HL-60/S4 treated with retinoic acid at 250 ng/mL for 4 days and 3 days (cell line): ENCODE measurements at regions not wholly inside any gene's neighbourhood (a gene's known extent, or its start where the extent isn't known, plus 50 kb on each side); places are given as distances from the start of the nearest gene placed in this dataset.
"Not testable (repeated sequence)": the region's sequence is repeated elsewhere in the genome, so short reads cannot be mapped to it uniquely, and the experiment has no call there.

Experiments
- in situ Hi-C: fragments of 300-500 bp; cut with MboI; formaldehyde crosslinking; loops from 2 replicates; pipeline ENCODE4 v1.7.0; 2022; ENCODE audit warnings: low sequenced_read_pairs

DNA sequence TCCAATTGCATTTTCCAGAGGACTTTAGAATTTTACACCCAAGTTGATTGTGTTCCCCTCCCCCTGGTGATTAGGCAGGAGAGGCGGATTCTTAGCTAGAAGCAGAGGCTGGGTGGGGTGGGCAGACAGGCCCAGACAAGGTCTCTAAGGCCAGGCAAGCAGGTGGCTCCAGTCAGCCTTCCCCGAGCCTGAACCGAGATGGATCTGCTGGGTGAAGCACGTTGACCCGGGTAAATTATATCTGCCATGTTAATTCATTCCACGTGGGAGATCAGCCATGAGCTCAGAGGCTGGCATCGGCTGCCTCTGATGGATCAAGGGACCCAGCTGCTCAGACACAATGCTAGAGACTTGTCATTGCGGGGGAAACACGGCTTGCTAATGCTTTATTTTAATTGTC is 159.5 kb upstream of the MAFB start:
- in situ Hi-C loops, result no loop called here

DNA sequence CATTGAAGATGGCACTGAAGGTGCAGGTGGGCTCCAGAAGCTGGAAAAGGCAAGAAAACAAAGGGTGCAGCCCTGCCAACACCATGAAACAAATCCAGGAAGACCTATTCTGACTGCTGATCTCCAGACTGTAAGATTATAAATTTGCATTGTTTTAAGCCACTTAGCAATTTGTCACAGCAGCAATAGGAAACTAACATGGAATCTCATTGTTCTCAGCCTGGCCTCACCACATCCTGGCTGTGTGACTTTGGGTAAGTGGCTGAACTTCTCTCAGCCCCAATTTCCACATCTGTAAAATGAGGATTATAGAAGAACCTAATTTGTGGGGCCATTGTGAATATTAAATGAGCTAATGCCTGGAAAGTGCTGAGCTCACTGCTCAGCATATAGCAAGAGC is 160.4 kb upstream of the MAFB start:
- in situ Hi-C loops, result no loop called here

DNA sequence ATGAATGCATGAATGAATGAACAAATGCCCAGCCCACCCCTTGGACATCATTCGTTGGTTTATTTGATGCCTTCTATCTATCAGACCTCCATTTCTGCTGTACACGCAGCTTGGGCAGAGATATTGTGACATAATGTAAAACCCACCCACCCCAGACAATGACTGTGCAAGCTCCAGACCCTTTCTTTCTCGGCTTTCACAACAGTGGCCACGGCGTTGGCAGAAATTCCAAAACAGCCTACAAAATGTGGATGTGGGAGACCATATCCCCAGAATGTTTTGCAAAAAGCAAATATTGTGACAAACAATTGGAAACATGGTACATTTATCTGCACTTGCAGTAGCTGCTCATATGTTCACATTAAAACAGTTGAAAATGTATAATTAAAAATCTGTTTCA is 162.0 kb upstream of the MAFB start:
- in situ Hi-C loops, result no loop called here

DNA sequence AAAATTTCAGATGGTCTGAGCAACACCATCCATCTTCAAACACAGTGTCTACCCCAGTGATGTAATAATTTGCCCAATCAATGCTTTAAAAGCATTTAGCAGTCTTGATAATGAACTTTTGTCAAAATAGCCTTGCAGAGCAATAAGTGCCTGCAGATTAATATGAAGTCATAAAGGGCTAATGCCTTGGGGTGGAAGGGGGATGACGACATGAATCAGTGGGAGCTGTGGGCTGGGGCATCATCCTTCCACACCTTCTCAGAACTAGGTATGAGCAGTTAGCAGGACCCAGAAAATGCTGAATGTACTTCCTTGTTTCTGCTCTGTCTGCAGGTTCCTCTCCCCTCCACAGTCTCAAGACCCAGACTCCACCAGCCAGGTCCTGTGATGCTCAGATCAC is 166.2 kb upstream of the MAFB start:
- in situ Hi-C loops, result no loop called here

DNA sequence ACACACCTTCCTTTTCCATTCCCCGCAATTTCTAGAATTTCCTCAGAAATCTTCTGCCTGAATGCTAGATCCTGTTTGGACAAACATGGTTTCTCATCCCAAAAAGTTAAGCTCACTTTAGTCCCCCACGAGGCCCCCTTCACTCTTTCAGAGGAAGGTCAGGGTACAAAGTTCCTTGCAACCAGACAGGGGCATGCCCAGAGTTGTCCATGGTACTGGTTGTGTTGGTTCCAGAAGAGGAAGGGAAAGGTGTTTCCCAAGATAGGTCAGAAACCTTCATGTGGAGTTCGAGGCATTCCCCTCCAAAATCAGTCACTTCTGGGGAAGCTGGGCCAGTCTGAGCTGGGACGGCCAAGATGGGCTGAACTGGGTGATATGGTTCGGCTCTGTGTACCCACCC is 167.6 kb upstream of the MAFB start:
- in situ Hi-C loops, result no loop called here

DNA sequence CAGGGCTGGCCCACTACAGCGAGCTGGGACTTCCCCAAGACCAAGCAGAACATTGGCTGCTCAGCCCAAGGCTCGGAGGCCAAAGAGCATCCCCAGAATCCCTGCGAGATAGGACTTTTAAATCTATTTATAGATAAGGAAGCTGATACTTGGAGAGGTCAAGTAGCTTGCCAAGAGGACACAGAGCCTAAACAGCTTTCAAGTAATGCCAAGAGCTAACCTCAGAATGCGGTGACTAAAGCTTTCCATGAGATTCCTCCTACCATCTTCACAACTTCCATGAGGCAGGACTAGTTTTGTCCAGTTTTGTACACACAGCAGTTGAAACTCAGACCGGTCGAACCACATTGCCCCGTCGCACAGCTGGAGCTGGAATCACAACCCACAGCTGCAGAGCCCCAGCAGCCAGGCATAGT is 168.1 kb upstream of the TOP1 start:
- in situ Hi-C loops, result no loop called here

DNA sequence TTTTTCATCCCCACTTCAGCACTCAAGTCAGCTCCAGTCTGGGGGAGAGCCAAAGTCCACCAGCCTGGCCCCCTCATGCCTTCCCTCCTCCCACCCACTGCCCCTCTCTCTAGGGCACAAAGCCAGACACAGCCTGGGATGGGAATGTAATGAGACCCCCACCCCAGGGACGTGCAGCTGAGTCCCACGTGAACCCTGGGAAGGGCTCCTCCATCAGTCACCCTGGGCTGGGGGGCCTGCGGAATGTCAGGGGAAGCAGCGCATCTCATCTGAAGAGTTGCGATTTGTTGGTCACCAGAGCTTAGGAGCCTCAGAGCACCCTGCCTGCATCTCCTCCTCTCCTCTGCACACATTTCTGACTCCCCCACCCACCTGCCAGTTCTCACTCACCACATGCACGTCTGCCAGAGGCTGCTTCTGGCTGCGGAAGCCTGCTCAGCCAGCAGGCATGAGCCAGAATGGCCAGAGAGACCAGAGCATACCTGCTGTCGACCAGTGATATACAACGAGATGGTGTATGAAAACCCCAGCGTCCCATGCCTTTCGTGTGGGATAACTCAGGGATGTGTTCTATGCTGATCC is 167.1 kb upstream of the TOP1 start:
- in situ Hi-C loops, result no loop called here

DNA sequence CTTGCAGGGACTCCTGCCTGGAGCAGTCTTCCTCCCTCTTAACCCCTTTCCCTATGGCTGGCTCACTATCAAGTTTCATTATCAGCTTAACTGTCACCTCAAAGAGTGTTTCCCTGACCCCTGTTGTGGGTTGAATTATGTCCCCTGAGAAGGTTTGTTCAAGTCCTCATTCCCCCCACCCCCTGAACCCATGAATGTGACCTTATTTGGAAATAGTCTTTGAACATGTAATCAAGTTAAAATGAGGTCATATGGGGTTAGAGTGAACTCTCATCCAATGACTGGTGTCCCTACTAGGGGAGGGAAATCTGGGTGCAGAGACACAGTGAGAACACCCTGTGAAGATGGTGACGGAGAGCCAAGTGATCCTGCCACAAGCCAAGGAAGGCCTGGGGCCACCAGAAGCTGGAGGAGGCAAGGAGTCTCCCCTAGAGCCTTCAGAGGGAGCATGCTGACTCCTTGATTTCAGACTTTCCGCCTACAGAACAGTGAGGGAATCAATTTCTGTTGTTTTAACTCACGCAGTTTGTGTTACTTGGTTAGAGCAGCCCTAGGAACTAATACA is 165.2 kb upstream of the TOP1 start:
- in situ Hi-C loops, result no loop called here

DNA sequence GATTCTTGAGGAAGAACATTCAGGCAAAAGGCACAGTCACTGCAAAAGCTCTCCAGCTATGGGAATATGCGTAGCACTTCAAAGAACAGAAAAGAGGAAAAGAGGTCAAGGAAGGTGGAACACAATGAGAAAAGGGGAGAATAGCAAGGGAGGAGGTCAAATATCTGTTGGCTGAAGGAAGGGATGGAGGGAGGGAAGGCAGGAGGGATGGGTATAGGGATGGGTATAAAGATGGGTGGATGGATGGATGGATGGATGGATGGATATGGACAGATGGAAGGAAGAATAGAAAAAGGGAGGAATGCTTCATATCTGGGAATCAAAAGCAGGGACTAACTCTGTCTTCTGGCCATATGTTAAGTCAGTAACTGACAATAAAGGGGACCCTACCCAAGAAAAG is 164.2 kb upstream of the TOP1 start:
- in situ Hi-C loops, result no loop called here

DNA sequence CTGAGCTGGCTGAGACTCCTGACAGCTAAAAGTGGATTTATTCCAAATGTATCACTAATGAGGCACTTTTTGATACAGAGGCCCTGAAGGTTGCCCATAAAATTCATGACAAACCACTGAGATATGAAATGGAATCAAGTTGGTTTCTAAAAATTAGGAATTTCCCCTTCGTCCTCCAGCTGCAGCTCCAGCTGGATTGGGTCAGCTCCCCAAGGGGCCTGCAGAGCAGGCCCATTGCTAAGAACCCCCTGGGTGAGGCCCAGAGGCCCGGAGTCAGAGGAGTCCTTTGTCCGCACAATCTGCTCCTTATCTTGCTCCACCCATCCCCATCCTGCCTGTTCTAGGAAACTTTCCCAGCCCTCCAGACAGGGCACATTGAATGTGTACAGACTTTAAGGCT is 163.5 kb upstream of the TOP1 start:
- in situ Hi-C loops, result no loop called here

DNA sequence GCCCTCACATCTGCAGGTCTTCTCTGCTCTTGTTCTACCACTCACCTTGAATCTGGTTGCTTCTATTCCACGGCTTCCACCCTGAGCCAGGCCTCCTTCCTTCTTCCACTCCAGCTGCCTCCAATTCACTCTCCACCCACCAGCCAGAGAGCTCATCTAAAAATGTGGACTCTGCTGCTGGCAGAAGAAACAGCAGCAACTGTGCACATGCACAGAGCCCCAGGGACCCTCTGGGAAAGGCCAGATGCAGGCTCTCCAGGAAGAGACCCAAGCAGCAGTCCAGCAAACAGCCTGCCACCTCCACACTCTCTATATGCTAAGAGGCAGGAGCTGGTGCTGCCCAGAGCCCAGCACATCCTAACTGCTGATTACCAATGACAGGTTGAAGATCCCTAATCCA is 162.6 kb upstream of the TOP1 start:
- in situ Hi-C loops, result no loop called here

DNA sequence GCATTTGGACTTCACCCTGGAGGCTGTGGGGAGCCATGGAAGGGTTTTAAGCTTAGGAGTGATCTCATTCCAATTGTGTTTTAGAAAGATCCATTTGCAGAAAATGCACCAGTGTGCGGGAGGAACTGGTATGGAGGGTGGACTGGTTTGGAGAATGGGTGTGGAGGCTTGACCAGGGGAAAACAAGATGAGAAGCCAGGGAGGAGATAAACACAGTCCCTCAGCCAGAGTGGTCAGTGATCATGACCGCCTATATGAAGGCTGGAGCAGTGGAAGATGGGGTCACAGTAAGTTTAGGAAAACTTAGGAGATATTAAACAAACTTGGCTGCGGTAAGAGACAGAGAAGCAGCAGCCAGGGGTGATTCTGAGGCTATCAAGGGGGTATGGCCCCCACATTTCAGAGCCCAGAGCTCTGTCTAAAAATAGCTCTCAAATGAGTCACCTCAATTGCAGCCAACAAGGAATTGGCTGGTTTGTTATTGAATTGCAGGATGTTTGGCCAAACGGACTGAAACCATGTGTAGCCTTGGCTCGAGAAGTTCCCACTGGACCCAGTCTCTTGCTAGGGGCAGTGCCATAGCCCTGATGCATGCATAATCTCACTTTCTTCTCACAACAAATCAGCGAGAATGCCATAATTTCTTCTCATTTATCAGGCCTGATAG is 159.9 kb upstream of the TOP1 start:
- in situ Hi-C loops, result no loop called here

DNA sequence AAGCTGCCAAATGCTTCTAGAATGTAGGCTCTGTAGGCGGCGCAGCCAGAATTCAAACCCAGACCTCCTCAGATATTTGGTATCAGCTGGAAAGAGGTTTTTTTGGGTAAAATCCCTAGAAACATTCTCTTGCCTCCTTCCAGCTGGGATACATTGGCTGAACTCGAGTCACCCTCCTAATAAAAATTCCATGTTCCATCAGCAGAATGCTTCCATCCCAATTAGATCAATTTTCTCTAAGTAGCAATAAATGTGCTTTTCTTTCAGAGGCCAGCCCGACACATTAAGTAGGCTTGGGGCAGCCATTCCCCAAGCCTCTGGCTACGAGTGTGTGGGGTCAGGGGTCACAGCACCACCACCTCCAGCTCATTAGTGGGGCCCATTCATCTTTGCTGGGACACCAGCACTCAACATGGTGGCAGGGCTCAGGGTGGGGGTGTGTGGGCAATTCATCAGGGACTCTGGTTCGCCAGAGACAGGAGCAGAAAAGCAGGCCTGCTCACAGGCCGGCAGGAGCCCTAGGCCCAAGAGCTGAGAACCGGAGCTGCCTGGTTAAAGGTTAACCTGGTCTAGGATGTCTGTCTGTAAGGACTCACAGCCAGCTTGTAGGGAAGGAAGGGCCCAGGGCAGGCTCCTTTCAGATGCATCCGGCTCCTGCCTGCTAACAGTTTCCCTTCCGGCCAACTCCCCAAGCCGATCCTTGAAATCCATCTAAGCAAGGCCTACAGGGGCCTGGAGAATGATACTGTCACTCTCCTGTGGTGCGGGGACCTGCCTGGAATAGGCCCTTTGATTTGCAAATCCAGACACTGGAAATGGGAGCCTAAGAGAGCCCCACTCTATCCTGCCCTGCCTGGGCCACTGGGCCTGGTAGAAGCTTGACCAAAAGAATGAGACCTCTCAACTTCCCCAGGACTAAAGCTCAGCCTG is 159.1 kb upstream of the TOP1 start:
- in situ Hi-C loops, result no loop called here

DNA sequence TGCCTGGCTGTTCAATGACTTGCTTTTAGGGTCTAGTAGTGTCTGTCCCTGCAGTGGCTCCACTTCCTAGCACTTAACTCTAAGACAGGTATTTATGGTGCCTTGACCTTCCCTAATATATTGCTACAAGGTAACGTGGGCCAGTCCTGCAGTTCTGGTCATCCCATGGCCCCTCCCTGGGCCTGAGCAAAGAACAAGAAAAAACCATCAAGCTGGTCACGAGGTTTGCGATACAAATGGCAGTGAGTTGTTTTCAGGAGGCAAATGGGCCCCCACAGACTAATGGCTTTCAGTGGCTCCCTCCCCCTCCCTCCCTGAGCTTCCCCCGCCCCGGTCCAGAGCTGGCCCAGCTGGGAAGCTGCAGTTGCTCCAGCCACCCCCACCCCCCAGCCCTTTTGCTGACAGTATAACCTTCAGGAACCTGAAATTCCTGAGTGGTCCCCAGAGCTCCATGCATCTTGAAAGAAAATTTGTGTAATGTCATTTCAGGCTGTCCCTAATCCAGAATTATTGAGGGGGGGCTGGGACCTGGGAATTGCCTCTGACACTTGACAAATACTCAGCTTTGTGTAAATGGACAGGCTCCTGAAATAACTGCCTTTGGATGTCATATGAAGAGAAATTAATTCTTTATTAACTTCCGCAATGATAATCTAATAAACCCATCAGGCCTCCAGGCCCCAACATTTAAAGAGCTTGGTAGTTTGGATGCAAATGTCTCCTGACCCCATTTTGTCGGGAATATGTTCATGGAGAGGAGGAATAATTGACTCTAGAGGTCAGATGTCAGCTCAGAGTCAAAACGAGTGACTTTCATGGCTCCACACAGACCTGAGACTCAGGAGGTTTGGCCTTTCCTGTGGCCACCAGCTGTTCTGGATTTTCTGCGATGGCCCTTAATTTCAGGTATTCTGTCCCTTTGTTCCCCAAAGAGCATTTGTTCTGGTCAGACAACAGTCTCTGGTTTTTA is 153.2 kb upstream of the TOP1 start:
- in situ Hi-C loops, result no loop called here

DNA sequence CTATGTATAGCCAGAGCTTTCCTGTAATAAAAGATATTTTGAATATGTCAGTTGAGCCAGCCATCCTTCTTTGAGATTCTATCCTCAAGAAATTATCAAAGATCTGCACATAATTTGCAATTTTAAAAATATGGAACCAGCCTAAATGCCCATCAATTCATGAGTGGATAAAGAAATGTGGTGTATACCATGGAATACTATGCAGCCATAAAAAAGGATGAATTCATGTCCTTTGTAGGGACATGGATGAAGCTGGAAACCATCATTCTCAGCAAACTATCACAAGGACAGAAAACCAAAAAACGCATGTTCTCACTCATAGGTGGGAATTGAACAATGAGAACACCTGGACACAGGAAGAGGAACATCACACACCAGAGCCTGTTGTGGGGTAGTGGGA is 150.5 kb upstream of the TOP1 start:
- in situ Hi-C loops, result not testable (repeated sequence)

DNA sequence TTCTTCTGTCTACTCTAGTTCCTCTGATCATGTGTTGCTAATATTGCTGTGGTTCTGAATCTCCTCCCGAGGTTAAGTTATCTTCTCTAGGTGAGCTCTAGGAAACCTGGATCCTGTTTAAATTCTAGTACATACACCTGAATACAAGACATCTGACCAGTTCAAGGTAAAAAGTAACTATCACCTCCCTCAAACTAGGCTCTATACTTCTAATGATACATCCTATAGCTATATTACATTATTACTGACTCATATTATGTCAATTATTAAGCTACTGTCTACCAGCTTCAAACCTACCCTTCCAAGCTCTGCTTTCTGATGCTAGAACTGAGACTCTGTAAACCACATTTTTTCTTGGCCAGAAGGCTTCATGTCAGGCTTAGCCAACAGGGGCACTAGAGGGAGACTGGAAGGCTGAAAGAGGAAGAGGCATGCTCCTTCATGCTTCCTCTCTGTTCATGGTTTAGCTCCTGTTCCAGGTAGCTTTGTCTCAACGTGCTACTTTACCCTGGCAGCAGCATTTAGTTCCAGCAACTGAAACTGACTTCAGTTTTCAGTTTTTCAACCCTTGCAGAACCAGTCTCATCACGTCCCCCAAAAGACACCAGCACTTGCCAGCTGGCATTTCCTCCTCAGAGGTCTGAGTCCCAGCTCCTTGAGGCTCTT is 148.4 kb upstream of the TOP1 start:
- in situ Hi-C loops, result no loop called here

DNA sequence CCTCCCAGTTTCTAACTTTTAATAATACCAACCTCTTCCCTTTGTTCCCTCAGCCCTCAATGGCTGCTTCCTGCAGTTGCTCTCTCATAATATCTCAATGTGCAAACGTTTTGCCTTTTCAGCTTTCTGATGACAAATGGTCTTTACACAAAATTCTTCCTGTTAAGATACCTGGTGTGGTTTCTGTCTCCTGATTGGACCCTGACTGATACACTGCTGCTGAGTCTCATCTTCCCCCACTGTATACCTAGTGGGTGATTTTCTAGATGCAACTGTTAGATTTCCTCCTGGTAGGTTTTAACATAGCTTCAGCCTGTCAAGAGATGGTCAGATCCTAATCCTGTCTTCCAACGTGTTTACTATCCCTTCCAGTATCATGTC is 147.9 kb upstream of the TOP1 start:
- in situ Hi-C loops, result no loop called here

DNA sequence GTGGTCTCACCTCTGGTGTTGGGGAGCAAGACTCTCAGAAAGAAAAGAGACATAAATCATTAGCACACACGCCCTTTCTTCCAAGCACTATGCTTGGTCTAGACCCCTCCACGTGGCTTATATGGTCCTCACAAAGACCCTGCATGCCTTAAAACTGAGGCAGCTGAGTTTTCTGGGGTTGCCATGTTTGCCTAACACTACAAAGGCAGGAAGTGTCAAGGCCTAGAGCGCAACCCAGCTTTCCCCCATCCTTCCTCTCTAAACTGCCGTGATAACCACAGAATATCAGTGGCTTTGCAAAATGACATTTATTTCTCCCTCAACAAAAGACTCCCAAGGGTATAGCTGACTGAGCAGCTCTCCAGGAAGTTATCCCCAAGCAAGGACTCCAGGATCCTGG is 146.5 kb upstream of the TOP1 start:
- in situ Hi-C loops, result no loop called here

DNA sequence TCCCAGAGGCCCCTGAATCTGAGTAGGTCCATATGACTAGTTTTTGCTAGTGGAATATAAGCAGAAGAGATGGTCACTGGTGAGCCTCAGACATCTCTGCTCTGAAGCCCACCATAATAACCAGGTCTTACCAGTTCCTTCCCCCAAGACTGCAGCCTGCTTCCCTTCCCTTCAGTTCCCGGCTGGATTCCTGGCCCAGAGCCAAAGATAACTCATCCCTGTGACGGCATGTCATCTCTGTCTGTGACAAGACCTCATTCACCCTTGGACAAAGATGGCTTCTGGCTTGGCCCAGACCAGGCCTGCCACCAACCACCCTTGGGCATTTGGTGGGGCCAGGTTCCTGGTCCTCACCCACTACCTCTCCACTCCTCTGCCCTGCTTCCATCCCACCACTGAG is 145.5 kb upstream of the TOP1 start:
- in situ Hi-C loops, result no loop called here

DNA sequence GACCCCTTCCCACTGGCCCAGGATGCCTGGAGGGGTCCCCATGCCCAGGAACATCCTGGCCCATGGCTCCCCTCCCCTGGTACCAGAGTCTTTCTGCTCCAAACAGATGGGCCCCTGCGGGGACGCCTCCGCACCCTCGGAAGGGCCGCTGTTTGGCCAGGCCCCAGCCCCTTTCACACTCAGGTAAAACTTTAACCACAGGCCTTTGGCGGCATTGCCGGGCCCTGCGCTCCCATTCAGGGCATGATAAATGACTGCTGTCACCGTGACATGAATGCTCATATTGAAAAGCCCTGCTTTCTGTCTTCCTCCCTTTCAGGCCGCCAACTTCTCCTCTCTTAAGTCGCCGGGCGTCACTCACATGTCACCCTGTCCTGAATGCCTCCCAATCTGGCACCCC is 141.5 kb upstream of the TOP1 start:
- in situ Hi-C loops, result no loop called here
